HG03280 (cell line): ENCODE measurements at regions not wholly inside any gene's neighbourhood (a gene's known extent, or its start where the extent isn't known, plus 50 kb on each side); places are given as distances from the start of the nearest gene placed in this dataset.

Experiments used
- ATAC-seq: cut with Tn5 transposase; IDR thresholded peaks from one replicate; pipeline ENCODE4 v1.9.1; 2021; ENCODE audit warnings: mild to moderate bottlenecking, moderate library complexity; ENCODE audit not compliant: unreplicated experiment

- ATAC-seq = no peak
Observed at GRCh38 chr3:88921986-88922385, 185.4 kb upstream of the EPHA3 start.

- ATAC-seq = no peak
Observed at GRCh38 chr3:88926221-88926620, 181.2 kb upstream of the EPHA3 start.

GRCh38 chr3:88930611-88931010 is 176.8 kb upstream of the EPHA3 start:
- no peak for ATAC-seq

DNA sequence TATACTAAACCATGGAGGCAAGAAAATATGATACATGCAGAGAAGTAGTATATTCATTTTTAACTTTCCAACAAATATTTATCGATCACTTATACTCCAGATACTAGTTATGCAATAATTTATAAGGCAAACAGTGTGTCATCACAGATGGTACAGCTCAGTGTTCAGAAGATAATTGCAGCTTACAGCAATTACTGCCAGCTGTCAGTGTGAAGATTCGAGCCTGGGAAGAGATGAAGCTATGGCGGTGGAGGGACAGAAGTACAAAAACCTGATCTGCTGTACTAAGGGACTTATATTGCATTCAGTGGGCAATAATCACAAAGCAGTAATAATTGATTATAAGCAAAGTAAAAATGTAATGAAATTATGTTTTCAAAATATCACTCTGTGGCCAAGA is 170.6 kb upstream of the EPHA3 start:
- ATAC-seq = no peak

DNA sequence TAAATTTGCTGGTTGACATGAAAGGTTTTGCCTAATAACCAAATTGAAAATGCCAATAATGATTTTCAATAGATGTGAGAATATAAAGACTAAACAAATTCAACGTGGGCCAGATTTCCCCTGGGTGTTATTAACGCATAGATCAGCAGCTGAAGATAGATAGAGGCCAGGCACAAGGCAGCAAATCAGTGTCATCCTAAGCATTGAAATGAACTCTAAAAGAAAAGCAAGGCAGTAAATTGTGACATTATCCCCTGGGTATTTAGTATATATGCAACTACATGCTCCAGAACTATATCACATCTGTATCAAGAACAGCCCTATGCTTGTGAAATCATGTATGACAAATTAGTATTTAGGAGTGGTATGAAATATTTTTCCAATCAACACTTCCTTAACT is 167.1 kb upstream of the EPHA3 start:
- ATAC-seq = no peak

DNA sequence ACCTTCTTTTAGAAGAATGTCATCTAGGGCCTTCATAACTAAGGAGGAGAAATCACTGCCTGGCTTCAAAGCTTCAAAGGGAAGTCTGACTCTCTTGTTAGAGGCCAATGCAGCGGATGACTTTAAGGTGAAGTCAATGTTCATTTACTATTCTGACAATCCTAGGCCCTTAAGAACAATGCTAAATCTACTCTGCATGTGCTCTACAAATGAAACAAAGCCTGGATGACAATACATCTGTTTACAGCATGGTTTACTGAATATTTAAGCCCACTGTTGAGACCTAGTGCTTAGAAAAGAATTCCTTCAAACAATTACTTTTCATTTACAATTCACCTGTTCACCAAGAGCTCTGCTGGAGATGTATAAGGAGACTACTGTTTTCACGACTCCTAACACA is 160.4 kb upstream of the EPHA3 start:
- ATAC-seq = no peak

GRCh38 chr3:88954853-88955252 is 152.6 kb upstream of the EPHA3 start:
- ATAC-seq = no peak

DNA sequence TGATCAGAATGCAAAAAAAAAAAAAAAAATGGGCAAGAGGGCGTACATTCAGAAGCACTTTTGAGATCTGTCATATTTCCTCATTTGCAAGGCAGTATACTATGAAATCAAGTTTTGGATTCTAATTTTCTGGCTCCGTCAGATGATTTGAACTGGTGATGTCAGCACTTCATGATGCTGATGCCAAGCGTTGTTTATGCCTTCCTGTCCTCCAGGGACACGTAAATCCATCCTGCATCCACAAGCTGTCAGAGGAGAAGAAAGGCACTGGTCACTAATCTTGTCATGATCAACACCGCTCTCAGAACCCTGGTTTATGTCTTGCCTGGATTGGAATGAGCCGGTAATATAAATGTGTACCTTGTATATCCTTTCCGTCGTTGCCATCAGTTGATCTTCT is 152.1 kb upstream of the EPHA3 start:
- ATAC-seq = no peak

DNA sequence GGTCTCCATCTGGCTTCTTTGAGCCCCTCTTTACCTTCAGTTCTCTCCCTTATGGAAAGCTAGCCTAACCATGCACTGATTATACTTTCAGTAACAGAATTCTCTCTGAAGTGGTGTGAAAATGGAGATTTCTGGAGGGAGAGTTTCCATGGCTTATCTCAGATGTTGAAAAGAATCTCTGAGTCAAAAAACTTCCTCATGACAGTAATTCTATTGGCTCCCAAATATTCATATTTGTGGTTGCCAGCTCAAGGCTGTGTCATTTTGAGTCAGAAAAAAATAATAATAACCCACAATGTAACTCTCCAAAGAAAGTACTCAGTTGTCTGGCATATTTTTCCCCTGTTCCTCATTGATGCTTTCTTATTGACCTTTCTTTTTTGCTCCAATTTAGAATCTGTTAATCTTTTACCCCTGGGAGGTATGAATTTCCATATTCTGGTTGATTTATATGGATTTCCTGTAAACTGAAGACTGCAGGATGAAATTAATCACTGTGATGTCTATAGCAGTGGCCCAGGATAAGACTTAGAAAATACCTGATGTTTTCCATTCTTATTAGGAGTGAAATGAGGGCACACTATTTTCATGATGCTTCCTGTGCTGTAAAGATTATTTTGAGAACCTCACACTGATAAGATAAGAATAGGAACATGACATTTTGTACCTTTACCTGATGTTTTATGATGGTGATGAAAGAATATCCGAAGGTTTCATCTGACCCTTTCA is 149.5 kb upstream of the EPHA3 start:
- no peak for ATAC-seq

- no peak for ATAC-seq
Observed at GRCh38 chr3:88960019-88960418, 147.4 kb upstream of the EPHA3 start.

GRCh38 chr3:88963003-88963402 is 144.4 kb upstream of the EPHA3 start:
- no peak for ATAC-seq

DNA sequence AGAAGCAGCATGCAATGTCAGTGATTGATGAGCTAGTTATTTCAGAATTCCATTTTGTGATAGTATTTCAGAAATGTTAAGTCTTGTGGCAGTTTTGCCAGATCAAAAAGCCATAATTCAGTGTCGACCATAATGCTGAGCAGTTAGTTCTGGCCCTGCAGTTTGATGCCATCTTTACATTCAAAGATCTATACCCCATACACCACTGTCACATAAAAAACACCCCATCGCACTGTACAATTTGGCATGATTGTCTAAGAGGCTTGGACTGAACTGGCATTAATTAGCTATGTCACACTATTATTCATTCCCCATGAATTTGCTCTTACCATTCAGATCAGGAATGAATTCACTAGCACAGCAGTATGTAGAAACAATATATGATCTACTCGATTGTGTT is 127.7 kb upstream of the EPHA3 start:
- ATAC-seq = no peak

DNA sequence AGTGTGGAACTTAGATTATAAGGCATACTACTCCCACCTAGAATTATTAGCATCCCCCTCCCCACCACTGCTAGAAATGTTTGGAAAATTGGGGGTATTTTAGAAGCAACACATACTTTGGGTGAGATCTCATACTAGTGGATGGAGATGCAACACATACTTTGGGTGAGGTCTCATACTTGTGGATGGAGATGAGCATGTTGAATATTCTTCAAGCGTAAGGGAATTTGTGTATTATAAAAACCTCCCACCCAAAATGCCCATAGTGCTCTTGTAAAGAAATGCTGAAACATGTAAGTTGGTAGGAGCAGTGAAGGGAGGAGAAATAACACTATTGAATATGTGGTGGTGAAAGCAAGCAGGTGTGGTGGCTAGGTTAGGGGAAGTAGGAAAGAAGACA is 124.0 kb upstream of the EPHA3 start:
- no peak for ATAC-seq

DNA sequence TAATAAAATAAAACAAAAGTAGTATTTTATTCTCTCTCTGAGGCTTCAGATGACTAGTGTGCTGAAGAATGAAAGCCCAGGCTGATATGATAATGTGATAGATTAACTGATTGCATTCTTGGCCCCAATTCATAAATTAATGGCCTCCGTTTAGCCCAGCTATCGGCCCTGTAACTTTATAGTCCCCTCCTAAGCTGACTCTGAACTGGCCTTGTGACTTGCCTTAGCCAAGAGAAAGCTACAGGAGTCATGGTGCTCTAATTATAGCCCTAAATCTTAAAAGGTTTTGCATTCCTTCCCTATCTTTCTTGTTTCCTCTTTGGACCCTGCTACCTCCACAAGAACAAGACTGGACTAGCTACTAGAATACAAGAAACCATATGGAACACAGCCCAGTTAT is 123.2 kb upstream of the EPHA3 start:
- ATAC-seq = no peak

- no peak for ATAC-seq
Observed at GRCh38 chr3:88984832-88985231, 122.6 kb upstream of the EPHA3 start.

GRCh38 chr3:88985491-88985890 is 121.9 kb upstream of the EPHA3 start:
- no peak for ATAC-seq

DNA sequence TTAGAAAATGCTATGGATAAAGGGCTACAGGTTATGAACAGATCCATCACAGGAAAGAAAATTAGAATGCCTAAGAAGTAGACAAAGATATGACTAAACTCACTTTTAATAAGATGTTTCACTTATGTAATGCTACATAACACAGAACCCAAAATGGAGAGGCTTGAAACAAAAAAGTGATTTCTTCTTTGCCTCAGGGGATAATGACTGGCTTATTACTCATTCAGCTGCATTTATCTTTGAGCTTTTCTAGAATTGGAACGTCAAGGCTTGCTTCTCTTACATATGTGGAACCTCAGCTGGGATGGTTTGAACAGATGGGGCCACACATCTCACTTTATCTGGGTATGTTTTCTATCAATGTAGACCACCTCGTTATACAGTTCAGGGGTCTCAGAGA is 120.6 kb upstream of the EPHA3 start:
- no peak for ATAC-seq

DNA sequence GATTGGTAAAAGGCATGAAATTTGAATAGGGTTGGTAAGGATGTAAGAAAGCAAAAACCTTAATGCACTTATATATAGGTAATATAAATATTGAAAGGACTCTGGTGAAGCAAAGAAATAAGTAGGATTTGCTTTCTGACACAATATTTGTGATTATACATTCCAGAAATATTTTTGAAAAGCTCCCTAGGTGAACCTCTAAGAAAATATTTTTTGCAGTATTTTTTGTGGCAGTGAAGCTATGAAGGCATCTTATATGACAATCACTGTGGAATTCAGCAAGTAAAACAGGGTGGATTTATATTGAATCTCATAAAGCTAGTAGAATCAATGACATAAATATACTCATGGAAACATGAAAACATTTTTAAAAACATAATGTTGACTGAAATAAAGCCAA is 119.6 kb upstream of the EPHA3 start:
- ATAC-seq = no peak

- ATAC-seq = no peak
Observed at GRCh38 chr3:88988906-88989305, 118.5 kb upstream of the EPHA3 start.

DNA sequence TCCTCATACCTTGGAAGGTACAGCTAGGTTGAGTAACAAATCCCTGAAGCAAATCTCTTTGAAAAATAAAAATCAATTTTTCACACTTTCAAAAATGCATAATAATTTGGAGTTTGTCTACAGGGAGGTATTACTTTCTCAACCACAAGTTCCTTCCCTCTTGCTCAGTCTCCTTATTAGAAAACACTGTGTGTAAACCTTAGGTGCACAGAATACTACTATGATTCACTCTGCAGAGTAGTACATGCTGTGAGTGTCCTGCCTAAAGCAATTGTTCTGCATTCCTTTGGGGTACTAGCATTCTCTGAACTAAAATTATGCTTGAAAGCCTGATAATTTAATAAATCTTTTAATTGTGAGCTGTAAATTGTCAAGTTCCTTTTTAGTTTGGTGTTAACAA is 115.9 kb upstream of the EPHA3 start:
- no peak for ATAC-seq

- no peak for ATAC-seq
Observed at GRCh38 chr3:88996691-88997090, 110.7 kb upstream of the EPHA3 start.

- ATAC-seq = no peak
Observed at GRCh38 chr3:88997260-88997659, 110.2 kb upstream of the EPHA3 start.

GRCh38 chr3:89000886-89001285 is 106.5 kb upstream of the EPHA3 start:
- ATAC-seq = no peak
